Common myeloid progenitor, CD34-positive (primary cell): ENCODE measurements at regions not wholly inside any gene's neighbourhood (a gene's known extent, or its start where the extent isn't known, plus 50 kb on each side); places are given as distances from the start of the nearest gene placed in this dataset.
"Not testable (repeated sequence)": the region's sequence is repeated elsewhere in the genome, so short reads cannot be mapped to it uniquely, and the experiment has no call there.

ENCODE experiments used
- CTCF ChIA-PET: fragments of 350-600 bp; sonication (Branson Sonifier 250); formaldehyde crosslinking; loops from one replicate; lab custom pipeline; 2021; ENCODE audit warnings: antibody characterized with exemption; lab: Charles Lee
- POLR2A ChIA-PET: fragments of 350-600 bp; sonication (Branson Sonifier 250); formaldehyde crosslinking; loops from one replicate; lab custom pipeline; 2021; ENCODE audit warnings: antibody characterized with exemption; lab: Charles Lee
- DNase-seq, 3 donors: peaks; one replicate each; pipeline versions ENCODE4 v3.0.0 to v3.0.0-alpha.2; 2013
- H3K27ac ChIP-seq, 2 experiments: 1 replicate in 1 of 2; 2 replicates in 1 of 2; pipeline ENCODE4 v1.7.0; 2013; ENCODE audit warnings: inconsistent platforms in 2 of 2, low read length in 2 of 2, mild to moderate bottlenecking in 2 of 2, low read depth in 1 of 2, moderate library complexity in 1 of 2; ENCODE audit not compliant: severe bottlenecking in 2 of 2, insufficient read depth in 1 of 2, poor library complexity in 1 of 2
- H3K27me3 ChIP-seq, 5 experiments: replicated peaks in 2 of 5; 1 replicate in 3 of 5; 2 replicates in 2 of 5; pipeline versions ENCODE4 v1.6.1 to v1.7.0; 2013; ENCODE audit warnings: low read length in 4 of 5, mild to moderate bottlenecking in 2 of 5, moderate library complexity in 2 of 5, inconsistent platforms in 1 of 5; ENCODE audit not compliant: insufficient read depth in 5 of 5, control insufficient read depth in 4 of 5
- H3K36me3 ChIP-seq, 4 experiments: 1 replicate in 2 of 4; 2 replicates in 2 of 4; pipeline versions ENCODE4 v1.6.1 to v1.7.0; 2013; ENCODE audit warnings: low read length in 3 of 4, control low read depth in 1 of 4, mild to moderate bottlenecking in 1 of 4; ENCODE audit not compliant: control insufficient read depth in 4 of 4, insufficient read depth in 4 of 4
- H3K4me1 ChIP-seq, 4 experiments: 1 replicate in 3 of 4; 2 replicates in 1 of 4; pipeline versions ENCODE4 v1.6.1 to v1.7.1; 2013; ENCODE audit warnings: low read length in 3 of 4, mild to moderate bottlenecking in 3 of 4, control low read depth in 1 of 4, inconsistent platforms in 1 of 4, moderate library complexity in 1 of 4; ENCODE audit not compliant: control insufficient read depth in 4 of 4, insufficient read depth in 4 of 4; ENCODE audit errors: control extremely low read depth in 1 of 4
- H3K4me3 ChIP-seq, 7 experiments: 1 replicate in 4 of 7; 2 replicates in 3 of 7; pipeline versions ENCODE4 v1.5.1 to v1.7.0; 2013; ENCODE audit warnings: mild to moderate bottlenecking in 7 of 7, low read length in 6 of 7, moderate library complexity in 6 of 7, inconsistent platforms in 2 of 7, low read depth in 2 of 7, control low read depth in 1 of 7; ENCODE audit not compliant: insufficient read depth in 4 of 7, control insufficient read depth in 1 of 7; ENCODE audit errors: extremely low read depth in 1 of 7
- H3K9me3 ChIP-seq, 5 experiments: 1 replicate in 4 of 5; 2 replicates in 1 of 5; pipeline versions ENCODE4 v1.6.1 to v1.7.1; 2013; ENCODE audit warnings: low read length in 4 of 5, mild to moderate bottlenecking in 2 of 5, inconsistent platforms in 1 of 5, low read depth in 1 of 5, moderate library complexity in 1 of 5; ENCODE audit not compliant: control insufficient read depth in 4 of 5, insufficient read depth in 2 of 5; ENCODE audit errors: control extremely low read depth in 1 of 5
- WGBS: methylation state at CpG from one replicate; pipeline ENCODE4 v1.1.5; 2013; ENCODE audit not compliant: insufficient coverage; 5-methylcytosine and 5-hydroxymethylcytosine counted together

DNA sequence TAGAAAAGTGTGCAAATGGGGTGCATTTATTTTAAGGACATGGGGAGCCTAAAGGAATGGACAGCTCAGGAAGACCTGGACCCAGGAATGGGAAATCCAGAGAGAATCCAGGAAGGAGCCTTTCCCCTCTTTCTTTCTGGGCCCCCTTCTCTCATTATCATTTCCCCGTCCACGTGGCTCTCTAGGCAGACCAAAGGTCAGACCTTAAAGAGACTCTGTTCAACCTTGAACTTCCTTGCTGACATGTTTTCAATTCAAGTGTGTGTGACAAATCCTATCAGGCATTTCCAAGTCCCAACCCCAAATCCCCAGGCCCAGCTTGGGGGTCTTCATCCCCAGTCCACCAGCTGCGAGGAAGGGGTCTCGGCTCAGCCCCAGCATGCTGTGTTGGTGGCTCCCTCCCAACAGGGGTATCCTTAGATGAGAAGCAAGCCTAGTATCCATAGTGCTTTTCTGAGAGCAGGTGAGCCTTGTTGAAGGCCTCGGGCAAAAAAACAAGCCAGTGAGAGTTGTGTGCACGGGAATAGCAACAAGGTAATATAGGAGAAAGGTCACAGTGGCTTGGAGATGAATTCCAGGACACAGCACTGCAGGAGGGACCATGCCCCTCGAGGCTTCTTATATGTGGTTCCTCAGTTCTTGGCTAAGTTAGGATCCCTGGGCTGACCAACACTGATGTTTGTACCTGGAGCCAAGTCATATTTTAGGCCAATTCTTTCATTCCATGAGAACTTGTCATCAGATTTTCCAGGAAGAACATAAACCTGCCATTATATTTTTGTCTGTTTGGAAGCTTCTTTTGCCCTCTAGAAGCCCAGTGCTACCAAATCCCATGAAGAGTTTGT lies 130.0 kb downstream of the ASB7 start:
- CTCF ChIA-PET, result no interaction called here
- no peak overlapping the region for H3K27ac ChIP-seq

DNA sequence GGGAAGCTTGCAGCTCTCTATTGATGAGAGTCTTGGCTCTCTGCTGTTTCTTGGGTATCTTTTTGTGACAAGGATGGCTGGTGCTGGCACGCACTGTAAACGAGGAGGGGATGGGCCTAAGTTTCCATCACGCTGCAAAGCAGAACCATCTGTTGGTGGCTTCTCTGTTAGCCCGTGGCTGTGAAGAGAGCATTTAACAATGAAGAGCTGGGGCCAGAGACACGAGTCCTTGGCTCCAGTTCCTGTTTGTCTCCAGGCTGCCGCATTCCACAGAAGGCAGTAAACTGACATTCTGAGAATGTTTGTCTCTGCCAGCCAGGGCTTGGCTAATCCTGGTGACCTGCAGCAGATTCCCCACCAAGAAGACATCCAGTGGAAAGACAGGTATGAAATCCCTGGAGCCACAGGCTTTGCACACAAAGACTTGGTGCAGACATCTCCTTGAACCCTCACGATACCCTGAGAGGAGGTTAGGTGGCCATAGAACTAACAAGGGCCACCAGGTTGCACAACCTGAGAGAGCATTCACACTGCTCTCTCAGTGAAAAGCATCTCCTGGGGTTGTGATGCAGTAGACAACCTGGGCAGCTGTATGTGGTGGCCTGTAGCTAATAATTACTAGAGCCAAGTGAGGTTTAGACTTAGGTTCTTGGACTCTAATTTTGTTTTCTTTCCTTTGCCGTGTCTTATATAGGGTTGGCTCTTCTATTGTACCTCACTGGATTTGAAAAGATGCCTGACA lies 130.9 kb downstream of the ASB7 start:
- ChIA-PET POLR2A (no interaction called here), CTCF (no interaction called here)
- H3K4me3 ChIP-seq, result no peak overlapping the region

More for the DNA sequence above, 130.0 kb downstream of the ASB7 start:
- H3K36me3 ChIP-seq, result no peaks in the 10 kb centered on the region
- no peak for DNase-seq
- no peaks in the 10 kb centered on the region for H3K9me3 ChIP-seq
- H3K4me3 ChIP-seq, result no peak overlapping the region
- POLR2A ChIA-PET, result no interaction called here
- no peaks in the 10 kb centered on the region for H3K4me1 ChIP-seq
- WGBS, result 86% methylated on average over 7 of the region's 7 CpGs
- peaks cover 0 to 20% (median 2%) of the 10 kb centered on the region in 5 experiments for H3K27me3 ChIP-seq

DNA sequence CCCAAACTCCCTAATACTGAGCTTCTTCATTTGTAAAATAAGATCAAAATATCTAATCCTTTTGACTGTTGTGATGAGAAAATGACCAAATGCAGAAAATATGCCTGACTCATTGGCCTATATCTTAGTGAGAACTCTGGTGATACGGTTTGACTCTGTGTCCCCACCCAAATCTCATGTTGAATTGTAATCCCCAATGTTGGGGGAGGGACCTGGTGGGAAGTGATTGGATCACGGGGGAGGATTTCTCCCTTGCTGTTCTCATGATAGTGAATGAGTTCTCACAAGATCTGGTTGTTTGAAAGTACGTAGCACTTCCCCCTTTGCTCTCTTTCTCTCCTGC lies 131.4 kb downstream of the ASB7 start:
- DNase-seq, CTCF ChIA-PET, H3K27ac ChIP-seq, POLR2A ChIA-PET, H3K4me1 ChIP-seq, H3K4me3 ChIP-seq, H3K36me3 ChIP-seq, H3K9me3 ChIP-seq: not testable (repeated sequence)
- H3K27me3 ChIP-seq, result peaks cover 0 to 15% (median 2%) of the 10 kb centered on the region in 5 experiments
- WGBS, result 100% methylated on average over 3 of the region's 3 CpGs

More for the DNA sequence above, 130.9 kb downstream of the ASB7 start:
- DNase-seq, result no peak
- Histone ChIP-seq H3K36me3 (no peaks in the 10 kb centered on the region), H3K9me3 (no peaks in the 10 kb centered on the region), H3K27ac (no peak overlapping the region), H3K4me1 (no peaks in the 10 kb centered on the region), H3K27me3 (peaks cover 0 to 20% (median 2%) of the 10 kb centered on the region in 5 experiments)
- WGBS, result 58% methylated on average over 7 of the region's 8 CpGs

DNA sequence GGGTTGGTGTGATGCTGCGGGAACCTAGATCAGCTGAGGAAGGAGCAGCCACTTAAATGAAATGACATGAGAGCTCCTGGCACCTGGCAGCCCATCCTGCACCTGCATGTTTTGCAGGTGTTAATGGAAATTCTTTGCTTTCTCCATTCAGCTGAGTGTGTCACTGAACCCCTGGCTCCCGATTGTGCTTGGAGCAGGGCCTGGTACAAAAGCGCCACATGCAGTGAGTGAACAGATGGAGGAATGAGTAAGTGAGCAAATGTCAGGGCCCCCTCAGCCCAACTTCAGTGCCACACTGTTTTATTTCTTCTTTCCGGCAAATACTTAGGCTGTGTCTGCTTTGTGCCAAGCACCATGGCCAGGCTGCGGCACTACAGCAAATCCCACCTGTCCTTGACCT lies 132.2 kb downstream of the ASB7 start:
- no peak for DNase-seq
- Histone ChIP-seq H3K4me3 (no peak overlapping the region), H3K9me3 (no peaks in the 10 kb centered on the region), H3K36me3 (no peaks in the 10 kb centered on the region), H3K4me1 (no peaks in the 10 kb centered on the region), H3K27ac (no peak overlapping the region), H3K27me3 (peaks cover 0 to 14% (median 0%) of the 10 kb centered on the region in 5 experiments)
- ChIA-PET POLR2A (no interaction called here), CTCF (no interaction called here)
- 92% methylated on average over 5 of the region's 5 CpGs for WGBS

DNA sequence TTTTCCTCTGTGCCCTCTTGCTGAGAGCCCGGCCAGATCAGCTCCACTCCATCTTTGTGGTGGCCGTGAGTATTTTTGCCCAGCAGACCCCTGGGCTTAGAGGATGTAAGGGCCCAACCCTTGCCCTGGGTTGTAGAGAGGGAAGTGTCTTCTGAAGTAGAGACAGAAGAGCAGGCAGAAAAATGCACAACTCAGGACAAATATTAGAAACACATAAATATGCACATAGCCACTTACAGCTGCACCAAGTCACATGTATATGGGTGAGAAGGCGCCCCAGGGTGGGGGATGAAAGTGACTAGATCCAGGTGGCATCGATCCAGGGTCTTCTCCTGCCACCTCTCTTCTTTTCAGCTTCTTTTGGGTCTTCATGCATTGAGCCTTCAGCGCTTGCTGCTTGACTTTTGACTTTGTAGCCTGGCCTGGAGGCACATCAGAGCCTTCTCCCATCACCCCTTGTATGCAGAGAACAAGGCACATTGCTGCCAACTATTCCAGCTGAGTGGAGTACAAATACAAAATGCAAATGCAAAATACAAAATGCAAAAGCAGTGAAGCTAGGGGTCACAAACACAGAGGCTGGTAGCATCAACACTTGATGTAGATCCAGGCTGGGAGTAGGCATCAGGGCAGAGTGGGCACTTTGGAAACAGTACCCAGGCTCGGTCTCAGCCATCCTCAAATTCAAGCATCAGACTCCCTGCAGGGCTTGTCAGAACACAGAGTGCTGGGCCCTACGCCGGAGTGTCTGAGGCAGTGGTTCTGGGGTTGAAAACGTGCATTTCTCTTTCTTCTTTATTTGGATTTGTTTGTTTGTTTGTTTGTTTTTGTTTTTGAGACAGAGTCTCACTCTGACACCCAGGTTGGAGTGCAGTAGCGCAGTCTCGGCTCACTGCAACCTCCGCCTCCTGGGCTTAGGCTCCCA lies 133.0 kb downstream of the ASB7 start:
- Histone ChIP-seq H3K27me3 (peaks cover 0 to 14% (median 0%) of the 10 kb centered on the region in 5 experiments), H3K4me3 (no peak overlapping the region), H3K9me3 (peaks cover 0 to 1% (median 0%) of the 10 kb centered on the region in 5 experiments), H3K36me3 (no peaks in the 10 kb centered on the region), H3K27ac (no peak overlapping the region), H3K4me1 (peaks cover 0 to 2% (median 0%) of the 10 kb centered on the region in 4 experiments)
- POLR2A ChIA-PET, result no interaction called here
- DNase-seq, result no peak
- WGBS, result 93% methylated on average over 6 of the region's 12 CpGs
- CTCF ChIA-PET, result no interaction called here

DNA sequence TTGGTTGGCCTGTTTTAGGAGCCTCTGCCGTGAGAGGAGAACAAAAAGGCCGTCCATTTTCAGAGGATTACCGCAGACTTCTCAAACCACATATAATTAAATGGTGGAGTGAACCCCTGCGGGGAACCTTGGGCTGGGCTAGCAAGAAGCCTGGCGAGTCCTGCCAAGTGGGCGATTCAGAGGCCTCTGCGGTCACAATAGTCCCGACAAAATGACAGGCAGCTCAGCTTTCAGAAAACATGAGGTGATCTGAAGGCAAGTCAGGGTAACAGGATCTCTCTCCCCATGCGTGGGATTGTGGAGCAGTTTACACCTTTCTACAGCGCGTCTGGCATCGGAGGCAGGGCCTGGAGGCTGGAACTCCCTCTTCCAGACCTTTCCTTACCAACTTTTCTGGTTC lies 134.8 kb downstream of the ASB7 start:
- ChIA-PET CTCF (interaction anchor here (1.0 kb wide), 1 partner anchor 136 kb away, joined by 3 read pairs; no protein-coding TSS in a partner anchor), POLR2A (no interaction called here)
- no peak overlapping the region for H3K4me3 ChIP-seq
- 99% methylated on average over 11 of the region's 12 CpGs for WGBS
- H3K9me3 ChIP-seq, result peaks cover 0 to 1% (median 0%) of the 10 kb centered on the region in 5 experiments
- H3K36me3 ChIP-seq, result no peaks in the 10 kb centered on the region
- H3K27me3 ChIP-seq, result peaks cover 0 to 14% (median 3%) of the 10 kb centered on the region in 5 experiments
- DNase-seq, result no peak
- H3K27ac ChIP-seq, result no peak overlapping the region
- H3K4me1 ChIP-seq, result peaks cover 0 to 2% (median 0%) of the 10 kb centered on the region in 4 experiments
